ENCODE measurements at regions not wholly inside any gene's neighbourhood (a gene's known extent, or its start where the extent isn't known, plus 50 kb on each side); places are given as distances from the start of the nearest gene placed in this dataset.

- TF ChIP-seq MAX (CRISPR knock-in tag; IDR thresholded peaks at IDR 0.05) (no peak), ELF1 (tag; IDR thresholded peaks at IDR 0.05) (no peak), MXI1 (IDR thresholded peaks at IDR 0.05; ENCODE audit: low read depth, low read length) (no peak), ZNF384 (IDR thresholded peaks at IDR 0.05; ENCODE audit: low read depth, low read length) (no peak), POLR2A (conservative IDR thresholded peaks at IDR 0.05) (no peak), ZBTB33 (CRISPR knock-in tag; IDR thresholded peaks at IDR 0.05) (no peak)
Observed at GRCh38 chr1:193890935-193891334, 704.5 kb upstream of the B3GALT2 start.

Measured in K562 (cell line).